GM18907 (cell line): ENCODE measurements at regions not wholly inside any gene's neighbourhood (a gene's known extent, or its start where the extent isn't known, plus 50 kb on each side); places are given as distances from the start of the nearest gene placed in this dataset.

Experiments used
- ATAC-seq: cut with Tn5 transposase; IDR thresholded peaks from one replicate; pipeline ENCODE4 v1.9.1; 2021; ENCODE audit warnings: mild to moderate bottlenecking, moderate library complexity; ENCODE audit not compliant: unreplicated experiment

DNA sequence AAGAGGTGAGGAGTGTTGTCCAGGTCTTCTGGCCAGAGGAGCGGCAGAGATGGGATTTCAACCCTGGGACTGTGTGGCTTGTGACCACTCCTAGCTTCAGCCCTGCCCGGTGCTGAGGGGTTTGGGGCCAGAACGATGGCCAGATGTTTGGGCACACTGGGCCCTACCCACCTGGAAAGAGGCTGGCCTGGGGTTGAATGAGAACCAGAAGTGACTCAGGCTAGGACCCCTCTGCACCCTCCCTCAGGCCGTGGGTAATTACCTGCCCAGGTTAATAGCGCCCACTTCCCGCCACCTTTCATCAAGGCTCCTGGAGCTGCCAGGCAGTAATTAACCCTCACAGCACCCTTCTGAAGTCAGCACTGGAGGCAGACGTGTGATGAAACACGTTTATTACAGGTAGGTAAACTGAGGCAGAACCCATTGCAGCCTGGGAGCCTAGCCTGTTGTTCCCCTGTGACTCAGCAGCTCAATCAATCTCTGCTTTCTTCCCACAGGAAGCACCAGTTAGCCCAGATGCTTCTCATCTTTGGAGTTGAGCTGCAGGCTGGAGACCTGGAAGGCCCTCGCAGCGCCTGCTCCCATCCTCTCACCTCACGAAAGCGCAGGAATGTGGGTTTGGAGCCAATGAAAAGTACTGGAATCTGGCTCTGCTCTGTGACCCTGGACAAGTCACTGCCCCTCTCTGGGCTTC, 120.8 kb downstream of the CEBPB start:
- no peak for ATAC-seq

DNA sequence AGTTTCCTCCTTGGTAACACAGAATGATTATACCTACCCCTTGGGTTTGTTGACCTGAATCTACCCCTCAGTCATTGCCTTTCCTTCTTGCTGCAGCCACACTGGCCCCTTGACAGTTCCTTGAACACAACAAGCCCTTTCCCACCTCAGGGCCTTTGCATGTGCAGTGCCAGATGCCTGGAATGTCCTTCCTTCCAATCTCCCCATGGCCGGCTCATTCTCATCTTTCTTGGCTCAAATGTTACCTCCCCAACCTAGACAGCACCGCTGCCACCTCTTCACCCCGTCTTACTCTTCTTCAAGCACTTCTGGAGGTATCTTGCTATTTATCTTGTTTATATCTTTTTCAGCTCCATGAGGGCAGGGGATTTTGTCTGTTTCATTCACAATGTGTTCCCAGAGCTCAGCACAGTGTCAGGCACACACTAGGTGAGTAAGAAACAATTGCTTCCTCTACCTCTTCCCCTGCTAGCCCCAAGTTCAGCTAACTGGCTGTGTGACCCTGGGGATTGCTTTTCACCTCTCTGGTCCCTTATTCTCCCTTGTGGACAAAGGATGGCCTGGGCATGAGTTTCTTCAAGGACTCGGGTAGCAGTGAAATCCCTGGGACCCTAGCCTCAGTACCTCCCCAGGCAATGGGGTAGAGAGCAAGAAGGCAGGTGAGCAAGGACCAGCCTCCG, 121.5 kb downstream of the CEBPB start:
- ATAC-seq = no peak

DNA sequence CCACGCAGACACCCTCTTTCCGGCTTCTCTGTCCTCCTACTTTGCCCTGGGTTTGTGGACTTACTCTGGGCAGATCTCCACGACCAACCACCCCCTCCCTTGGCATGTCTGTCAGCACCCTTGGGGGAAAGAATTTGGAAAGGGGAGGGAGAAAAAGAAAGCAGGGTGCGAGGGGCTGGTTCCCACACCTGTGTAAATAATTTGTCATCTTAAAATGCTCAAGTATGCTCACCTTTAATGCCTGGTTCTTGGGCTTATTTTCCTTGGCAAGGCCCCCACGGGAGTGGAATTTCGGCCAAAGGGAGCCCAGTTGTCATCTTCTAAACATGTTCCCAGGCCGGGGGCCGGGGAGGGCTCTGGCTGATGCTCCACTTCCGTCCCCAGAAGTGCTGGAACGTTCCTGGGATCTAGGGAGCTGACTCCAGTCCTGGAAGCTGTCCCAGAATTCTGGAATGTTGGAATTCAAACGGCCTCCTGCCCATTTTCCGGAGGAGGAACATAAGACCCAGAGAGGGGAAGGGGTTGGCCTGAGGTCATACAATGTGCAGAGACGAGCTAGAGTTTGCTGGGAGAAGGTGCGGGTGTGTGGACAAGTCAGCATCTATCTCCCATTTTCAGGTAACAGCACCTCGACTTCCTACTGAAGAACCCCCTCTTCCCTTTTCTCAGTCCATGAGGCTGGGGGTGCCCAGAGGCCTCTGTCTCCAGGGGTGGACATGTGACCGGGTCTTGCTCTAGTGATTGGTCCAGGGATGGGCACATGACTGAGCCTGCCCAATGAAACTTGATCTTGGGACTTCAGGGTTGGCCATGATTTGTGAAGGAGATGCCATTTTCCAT, 122.3 kb downstream of the CEBPB start:
- ATAC-seq = no peak

DNA sequence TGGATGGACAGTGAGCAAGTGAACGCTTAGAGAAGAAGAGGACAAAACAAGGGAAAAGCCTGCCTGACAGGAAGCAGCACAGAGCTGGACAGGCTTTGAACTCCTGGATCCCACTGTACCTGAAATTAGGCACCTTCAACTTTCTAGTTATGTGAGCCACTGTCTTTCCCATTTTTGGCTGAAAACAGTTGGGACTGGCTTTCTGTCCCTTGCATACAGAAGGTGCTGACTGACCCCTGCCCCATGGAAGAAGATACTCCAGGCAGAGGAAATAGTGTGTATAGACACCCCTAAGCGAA, 122.8 kb downstream of the CEBPB start:
- no peak for ATAC-seq

DNA sequence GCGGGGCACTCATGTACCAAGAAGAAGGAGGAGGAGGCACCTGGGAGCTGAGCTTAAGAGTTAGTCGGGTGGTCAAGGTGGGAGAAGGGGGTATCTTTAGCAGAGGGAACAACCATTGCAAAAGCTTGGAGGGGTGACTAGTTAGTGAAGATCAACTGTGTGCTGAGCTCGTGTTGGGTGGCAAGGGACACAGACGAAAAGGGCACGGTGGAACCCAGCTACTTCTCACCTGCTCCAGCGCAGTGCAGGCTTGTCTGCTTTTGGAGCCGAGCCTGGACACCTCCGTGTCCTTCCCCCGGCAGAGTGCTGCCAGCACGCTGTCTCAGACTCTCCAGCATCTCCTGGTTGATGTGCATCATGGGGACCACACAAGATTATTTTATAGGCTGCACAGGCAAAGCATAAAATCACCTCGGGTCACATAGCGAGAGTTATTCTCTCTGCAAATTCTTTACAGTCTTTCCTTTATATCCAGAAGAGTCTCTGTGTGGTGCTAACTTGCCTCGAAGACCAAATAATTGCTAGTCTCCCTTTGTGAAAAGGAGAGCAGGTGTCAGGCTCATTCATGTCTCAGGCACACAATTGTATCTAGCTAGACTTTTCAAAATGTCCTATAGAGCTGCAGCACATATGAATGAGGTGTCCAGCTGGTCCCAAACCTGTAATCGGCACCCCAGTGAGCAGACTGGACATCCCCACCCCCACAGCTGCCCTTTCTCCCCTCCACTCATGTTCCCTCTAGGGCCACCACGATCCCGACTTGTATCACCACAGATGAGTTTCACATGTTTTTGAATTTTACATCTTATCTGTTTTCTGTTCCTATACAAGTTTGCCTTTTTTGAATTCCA, 123.4 kb downstream of the CEBPB start:
- no peak for ATAC-seq

DNA sequence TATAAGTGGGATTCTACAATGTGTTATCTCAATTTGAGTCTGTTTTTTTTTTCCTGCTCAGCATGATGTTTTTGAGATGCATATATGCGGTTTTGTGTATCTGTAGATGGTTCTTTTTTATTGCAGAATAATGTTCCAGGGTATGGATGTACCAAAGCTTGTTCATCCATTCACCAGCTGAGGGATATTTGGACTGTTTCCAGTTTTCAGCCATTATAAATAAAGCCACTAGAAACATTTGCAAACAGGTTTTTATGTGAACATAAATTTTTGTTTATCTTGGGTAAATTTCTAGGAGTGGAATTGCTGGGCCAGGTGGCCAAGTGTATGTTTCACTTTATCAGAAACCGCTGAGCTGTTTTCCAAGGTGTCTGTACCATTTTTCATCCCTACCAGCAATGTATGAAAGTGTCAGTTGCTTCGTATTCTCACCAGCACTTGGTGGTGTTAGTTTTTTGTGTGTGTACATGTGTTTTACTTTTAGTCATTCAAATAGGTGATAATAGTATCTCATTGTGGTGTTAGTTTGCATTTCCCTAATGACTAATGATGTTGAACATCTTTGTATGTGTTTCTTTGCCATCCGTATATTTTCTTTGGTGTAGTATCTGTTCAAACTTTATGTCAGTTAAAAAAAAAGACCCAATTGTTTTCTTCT, 124.2 kb downstream of the CEBPB start:
- ATAC-seq = no peak

DNA sequence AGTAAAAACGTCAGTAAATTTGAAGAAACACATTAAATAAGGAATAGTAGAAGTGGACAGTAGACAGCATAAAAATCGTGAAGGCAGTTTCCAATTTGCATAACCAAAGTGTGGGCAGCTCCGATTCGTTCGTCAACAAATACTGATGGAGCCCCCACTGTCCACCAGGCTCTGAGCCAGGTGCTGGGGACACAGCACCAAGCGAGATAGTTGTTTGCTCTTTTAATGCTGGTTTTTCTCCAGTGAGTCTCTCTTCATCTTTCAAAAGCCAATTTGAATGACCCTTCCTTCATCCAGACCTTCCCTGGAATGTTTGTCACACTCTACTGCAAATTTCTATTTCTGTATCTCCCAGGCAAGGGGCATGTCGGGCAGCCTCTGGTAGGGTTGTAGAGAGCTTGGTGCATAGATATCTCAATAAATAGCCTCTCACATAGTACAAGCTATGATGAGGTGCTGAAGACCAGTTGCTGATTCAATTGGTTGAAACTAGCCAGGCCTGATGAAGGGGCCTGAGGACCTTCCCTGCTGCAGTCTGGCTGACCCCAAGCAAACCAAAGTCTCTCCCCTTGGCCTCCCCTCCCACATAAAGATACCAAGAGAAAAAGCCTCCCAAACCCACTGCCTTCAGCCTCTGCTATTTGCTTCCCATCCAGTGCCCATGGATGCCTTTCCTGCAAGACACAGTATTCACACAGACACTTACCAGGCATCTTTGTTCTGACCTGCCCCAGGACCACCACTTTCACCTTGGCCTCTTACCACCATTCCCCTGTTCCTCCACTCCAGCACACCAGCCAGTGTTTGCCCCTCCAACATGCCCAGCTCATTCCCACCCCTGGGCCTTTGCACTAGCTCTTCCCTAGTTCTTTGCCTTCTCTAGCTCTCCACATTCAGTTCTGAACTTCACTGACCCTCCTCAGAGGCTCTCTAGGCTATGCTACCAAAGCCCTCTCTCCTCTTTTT, 125.2 kb downstream of the CEBPB start:
- ATAC-seq = no peak

DNA sequence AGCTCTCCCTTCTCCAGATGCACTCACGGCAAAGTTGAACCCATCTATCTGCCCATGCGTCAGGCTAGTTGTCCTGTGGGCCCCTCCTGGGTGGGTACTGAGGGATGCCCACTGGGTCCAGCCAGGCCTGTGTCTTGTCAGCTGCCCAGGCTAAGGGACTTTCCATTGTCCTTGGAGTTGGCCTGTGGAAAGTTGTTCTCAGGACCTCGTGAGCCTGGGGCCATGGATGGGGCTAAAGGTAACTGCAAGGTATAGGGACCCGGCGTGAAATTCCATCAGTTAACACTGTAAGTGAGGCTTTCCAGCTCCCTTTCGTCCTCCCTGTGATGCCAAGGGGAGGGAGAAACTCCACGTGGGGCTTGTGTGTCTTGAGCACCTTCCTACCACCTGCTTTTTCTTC, 126.5 kb downstream of the CEBPB start:
- no peak for ATAC-seq

DNA sequence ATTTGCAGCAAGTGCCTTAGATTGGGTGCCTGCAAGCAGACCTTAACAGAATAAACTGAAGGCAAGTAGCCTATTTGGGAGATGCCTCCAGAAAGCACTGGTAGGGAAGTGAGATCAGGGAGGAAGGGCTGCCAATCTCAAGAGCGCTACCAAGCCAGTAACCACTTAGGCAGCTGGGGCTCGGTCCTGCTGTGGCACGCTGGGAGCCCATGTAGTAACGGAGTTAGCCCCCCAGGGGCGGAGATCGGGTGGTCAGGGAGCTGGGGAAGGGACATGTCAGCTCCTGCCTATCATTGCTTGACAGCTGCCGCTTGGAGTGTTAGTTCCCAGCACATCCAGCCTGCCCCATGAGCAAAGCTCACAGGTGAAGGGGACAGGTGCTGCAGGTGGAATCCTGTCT, 127.0 kb downstream of the CEBPB start:
- ATAC-seq = no peak

DNA sequence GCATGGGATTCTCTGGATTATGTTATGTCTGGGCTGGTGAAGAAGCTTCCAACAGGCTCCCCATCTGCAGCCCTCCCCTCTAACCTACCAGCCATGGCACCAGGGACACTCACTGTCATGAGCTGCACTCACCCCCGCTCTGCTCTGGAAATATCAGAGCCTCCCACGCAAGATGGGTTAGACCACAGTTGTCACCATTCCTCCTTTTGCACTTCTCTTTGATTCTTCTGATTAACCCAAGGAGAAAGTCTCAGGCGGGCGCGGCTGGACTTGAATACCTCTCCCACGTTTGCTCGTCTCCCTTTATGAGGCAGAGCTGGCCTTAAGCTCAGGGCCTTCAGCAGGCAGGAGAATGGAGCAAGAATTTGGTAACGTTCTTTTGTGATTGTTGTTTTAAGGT, 128.1 kb downstream of the CEBPB start:
- ATAC-seq = no peak

DNA sequence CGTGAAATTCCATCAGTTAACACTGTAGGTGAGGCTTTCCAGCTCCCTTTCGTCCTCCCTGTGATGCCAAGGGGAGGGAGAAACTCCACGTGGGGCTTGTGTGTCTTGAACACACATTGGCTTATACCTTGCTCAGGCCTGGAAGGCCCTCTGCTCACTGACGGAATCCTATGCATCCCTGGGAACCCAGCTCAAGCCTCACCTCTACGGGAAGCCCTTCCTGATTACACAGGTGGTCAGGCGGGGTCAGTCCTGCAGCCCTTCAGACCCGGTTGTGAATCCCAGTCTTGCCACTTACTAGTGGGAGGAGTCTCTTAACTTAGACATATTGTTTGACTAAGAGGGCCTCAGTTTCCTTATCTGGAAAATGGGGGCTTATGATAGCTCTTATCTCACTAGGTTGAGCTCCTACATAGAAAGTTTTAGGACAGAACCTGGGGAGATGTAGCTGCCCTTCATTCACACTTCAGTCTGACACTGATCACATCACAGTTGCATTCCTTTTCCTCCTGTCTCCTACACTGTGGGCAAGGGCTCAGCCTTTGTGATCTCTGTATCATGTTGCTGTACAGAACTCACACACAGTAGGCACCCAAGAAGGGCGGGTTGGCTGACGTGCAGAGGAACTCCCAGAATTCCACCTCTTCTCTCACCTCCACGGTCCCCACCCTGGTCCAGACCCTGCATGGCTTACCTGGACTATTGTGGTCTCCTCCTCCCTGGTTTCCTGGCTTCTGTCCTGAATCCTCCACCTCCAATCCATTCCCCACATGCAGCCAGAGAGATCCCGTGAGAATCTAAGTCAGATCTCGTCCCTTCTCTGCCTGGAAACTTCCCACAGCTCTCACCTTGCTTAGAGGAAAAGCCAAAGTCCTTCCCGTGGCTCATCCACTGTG, 129.6 kb downstream of the CEBPB start:
- ATAC-seq = no peak

DNA sequence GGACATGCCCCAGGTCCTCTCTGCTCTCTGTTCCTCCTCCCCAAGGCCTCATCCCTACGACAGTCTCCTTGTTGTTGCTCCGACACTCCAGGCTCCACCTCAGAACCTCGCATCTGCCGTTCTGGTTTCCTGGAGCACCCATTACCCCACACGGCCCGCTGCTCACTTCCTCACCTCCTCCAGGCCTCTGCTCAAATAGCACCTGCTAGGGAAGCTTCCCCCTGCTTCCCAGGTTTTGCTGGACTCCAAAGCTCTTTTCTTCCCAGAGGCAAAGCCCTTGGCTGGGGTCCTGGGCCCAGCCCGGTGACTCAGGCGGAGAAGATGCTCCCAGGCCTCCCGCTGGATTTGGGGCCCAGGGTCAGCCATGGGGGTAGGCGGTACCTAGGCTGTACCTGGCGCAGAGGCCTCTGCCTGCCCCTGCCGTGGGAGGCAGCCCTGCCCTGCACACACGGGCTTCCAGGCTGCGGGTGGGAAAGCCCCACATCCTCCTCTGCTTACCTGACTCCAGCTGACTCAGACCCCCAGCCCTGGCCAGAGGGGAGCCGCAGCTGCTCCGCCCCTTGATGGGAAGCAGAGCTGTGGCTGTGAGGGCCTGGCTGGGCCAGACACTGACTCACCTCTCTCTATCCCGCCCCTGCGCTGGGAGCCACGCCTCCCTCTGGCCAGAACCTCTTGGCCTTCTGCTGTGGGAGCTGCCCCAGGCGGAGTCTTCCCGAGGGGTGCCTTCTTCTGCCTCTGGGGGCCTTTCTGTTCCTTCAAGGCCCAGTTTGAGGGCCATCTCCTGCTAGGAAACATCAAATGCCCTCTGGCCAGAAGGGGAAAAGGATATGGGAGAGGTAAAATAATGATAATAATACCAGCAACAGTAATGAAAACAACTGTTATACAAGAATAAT, 130.5 kb downstream of the CEBPB start:
- no peak for ATAC-seq

DNA sequence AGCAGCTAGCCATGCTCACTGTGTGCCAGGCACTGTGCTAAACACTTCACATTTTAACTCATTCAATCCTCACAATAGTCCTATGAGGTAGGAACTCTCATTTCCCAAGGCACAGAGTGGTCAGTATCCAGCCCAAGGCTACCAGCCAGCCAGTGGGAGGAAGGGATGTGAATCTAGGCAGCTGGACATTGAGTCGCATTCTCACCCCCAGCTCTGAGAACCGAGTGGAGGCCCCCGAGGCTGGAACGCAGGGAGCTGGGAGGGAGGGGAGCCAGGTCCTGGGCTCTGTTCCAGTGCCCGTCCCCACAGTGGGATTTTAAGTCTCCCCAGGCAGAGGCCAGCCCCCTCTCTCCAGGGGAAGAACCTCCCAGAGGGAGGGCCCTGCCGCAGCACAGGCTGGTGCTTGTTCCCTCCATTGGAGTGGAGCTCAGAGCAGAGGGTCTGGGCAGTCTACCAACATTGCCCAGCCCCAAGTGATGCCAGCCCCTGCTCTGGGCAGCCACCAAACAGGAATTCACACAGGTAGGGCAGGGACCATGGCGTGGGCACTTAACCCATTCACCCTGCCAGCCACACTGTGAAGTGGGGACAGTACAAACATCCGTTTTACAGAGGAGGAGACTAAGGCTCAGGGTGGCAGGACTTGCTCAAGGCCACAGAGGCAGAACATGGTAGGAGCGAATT, 131.3 kb downstream of the CEBPB start:
- ATAC-seq = no peak

DNA sequence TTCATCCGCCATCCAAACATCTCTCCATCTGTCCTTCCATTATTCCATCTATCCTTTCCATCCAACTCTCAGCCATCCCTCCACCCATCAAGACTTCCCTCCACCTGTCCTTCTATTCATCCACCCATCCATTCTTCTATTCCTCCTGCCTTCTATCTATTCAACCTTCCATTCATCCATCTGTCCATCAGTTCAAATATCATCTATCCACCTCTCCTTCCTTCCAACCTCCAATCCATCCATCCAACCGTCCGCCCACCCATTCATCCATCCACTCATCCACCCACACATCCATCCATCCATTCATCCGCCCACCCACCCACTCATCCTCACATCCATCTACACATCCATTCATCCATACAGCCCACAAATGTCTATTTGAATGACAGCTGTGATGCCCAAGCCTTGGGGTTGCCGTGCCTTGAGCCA, 132.1 kb downstream of the CEBPB start:
- ATAC-seq = no peak

DNA sequence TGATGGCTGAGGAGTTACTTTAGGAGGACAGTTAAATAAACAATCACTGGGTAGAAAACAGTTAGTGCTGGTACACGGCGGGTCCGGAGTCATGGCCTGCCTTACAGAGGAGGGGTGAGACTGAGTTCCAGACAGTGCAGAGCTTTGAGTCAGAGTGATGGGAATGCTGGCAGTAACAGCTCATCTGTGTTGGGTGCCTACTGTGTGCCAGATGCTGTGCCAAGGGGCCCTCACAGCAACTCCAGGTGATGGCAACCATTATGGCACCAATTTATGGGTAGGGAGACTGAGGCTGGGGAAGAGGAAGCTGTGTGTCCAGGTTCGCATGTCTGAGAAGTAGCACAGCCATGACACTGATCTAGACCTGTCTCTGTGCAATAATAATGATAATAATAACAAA, 132.6 kb downstream of the CEBPB start:
- ATAC-seq = no peak

DNA sequence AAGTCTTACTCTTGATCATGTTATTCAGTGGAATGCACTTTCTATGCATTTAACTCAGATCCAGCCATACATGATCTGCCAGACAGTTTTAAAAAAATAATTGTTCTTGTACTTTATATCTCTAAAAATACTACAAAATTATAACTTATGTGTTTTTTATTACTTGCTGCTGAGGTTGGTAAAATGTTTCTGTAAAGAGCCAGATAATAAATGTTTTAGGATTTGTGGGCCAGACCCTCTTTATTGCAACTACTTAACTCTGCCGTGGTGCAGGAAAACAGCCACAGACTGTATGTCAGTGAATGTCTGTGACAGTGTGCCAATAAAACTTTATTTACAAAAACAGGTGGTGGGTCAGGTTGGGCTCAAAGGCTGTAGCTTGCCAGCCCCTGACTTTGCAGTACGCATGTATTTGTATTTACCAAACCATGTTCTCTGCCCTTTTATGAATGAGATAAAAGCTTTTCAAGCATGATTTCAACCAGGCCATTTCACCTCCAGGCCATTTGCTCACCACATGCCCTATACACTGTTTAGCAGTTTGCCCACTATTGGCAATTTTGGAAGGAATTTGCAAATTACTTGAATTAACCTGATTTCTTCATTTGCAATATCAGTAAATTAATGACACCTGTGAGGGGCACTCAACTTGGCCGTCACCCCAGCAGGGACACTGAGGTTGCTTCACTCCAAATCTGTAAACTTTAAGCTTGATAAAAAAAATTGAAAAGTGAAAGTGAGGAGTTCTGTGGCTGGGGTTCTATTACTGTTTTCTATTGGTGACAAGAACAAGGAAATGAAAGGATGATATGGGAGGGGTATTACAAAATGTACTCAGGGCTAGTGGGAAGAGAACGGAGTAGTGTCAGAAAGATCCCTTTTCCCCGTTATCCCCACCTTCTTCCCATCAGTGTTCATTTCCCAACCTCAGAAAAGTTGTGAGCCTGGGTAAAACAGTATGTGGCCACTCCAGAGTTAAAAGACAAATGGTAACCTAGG, 133.4 kb downstream of the CEBPB start:
- no peak for ATAC-seq
